Ammon's horn (tissue), 1 donor: ENCODE measurements at regions not wholly inside any gene's neighbourhood (a gene's known extent, or its start where the extent isn't known, plus 50 kb on each side); places are given as distances from the start of the nearest gene placed in this dataset.
A peak's percentile ranks its signal among the peaks of the same experiment; 100 is the strongest.

Experiments
- DNase-seq: peaks from one replicate; pipeline ENCODE4 v3.0.0-alpha.2; 2016; ENCODE audit warnings: low spot score

DNA sequence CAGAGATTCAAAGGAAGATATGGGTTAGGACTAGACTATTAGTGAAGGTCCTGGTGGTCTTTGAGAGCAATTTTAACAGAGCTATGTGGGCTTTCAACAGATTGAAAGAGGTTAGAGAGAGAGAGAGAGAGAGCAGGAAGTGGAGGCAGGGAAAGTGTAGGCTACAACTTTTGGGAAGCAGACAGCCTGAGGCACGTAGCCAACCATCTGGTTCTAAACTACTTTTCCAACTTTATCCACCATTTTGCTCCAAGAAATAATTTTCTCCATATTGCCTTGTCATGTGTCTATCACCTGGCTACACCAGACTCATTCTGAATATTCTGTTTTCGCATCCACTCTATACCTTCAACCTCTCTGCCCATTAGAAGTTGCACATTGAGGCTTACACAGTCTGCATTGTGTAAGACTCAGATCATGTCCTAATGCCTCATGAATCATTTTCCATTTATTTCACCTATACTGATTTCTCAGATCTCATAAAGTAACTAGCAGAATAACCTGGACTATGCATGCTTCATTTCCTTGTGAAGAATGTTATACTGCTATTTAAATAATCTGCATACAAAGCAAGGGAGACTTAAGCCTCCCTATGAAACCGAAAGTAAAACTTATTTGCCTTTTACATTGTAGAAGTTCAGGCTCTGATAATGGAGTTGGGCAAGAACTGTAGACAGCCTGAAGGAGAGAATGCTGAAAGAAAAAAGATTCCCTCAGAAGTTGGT is 235.6 kb downstream of the ELAVL2 start:
- DNase-seq: no peak

DNA sequence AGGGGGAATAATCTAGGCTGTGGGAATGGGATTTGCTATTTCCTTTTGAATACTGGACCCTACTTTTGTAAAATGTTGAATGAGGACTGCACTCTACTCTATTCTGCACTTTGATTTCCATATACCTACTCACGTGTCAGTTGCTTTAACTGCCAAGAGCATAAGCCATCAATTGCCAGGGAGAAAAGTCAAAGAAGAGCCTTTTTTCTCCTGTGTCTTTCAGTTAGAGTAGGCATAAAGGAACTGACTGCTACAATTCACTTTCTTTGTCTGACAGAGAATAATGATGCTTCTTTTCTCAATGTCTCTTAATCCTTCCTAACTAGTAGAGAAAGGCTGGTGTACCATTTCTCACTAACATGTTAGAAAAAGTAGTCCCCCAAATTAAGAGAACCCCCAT is 231.6 kb downstream of the ELAVL2 start:
- DNase-seq: no peak

DNA sequence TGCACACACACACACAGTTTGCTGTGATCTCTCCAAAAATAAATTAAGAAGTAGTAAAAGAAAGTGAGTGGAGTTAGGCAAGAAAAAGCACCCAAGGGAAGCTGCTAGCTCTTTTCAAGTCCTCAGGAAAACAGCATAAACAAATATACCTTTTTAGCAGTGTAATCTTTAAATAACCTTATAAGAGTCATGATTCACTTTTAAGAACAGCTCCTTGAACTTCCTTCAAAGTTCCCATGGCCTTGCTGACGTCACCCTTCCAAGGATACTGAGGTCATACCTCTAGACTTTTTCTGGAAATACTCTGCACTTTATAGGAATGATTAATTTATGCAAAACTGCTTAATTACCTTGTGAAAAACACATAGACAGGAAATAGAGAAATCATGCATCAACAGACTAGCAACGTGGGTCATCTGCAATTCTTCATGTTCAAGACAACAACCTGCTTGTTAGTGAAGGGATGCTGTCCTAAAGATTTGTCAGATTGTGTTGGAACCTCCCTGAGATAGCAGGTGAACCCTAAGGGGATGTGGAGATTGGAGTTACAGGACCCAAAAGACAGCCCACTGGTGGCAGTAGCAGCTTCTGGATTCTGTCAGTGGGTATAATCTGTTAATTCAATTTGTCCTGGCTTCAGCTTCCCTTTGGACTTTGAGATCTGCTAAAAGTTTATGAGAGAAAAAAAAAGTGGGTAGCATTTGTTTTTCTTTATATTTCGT is 229.0 kb downstream of the ELAVL2 start:
- DNase-seq: no peak

DNA sequence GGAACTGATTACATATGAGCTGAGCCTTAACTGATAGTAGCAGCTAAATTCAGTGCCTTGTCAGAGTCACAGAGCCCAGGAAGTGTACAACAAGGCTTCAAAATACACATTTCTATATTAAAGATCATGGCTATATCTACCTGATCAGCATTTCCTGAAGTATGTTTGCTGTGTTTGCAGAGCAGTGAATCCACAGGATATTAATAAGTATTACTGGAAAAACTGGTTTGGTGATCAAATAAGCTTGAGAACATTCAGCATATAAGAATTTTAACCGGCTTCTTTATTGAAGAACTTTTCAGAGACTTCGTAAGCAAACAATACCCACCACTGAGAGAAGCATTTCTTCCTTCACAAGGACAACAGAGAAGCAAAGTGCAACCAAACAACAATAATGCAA is 227.0 kb downstream of the ELAVL2 start:
- DNase-seq: no peak

DNA sequence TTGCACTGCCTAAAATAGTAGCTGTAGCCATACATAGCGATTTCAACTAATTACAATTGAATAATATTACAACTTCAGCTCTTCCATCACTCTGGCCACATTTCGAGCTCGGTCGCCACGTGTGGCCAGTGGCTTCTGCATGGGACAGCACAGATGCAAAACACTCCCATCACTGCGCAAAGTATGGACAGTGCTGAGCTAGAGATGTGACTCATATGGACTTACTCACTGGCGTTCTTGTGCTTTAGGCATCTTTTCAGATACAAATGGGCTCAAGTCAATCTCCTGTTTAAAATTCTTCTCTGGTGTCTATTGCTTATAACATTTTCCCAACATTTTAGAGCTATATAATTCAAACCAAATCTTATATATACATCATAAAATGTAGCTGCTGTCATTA is 222.7 kb downstream of the ELAVL2 start:
- no peak for DNase-seq

GRCh38 chr9:23606107-23606506 is 219.9 kb downstream of the ELAVL2 start:
- DNase-seq: no peak

DNA sequence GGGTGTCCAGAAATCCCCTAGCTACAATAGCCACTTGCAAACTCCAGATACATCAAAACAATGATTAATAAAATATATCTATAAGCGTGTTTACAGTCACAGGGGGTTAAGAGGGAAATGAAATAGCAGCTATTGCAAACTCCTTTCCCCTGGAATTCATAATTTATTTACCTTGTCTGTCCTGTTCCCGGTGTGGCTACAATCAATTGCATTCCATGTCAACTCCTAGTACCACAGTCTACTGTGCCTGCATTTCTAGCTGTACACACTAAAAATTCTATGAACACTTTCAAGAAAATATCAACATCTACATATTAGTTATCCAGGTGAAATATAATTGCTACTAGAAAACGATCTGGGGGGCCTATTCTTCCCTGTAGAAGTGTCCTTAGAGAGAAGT is 217.6 kb downstream of the ELAVL2 start:
- DNase-seq: no peak

GRCh38 chr9:23611869-23612268 is 214.2 kb downstream of the ELAVL2 start:
- DNase-seq: no peak

DNA sequence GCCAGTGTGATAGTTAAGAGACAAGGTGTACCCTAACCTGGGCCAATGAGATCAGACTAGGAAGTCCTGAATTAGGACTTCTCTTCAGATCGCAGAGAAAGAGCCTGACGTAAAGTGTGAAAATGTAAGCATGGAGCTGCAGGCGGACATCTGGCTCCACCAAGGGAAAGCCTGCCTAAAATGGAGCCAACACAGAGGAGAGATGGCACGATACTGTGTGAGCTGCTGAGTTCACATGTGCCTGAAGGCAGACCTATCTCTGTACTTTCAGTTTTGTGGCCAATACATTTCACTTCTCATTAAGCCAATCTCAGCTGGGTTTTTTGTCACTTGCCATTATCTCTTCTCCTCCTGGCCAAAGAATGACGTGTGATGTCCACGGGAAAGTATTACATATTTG is 210.5 kb downstream of the ELAVL2 start:
- DNase-seq: no peak

GRCh38 chr9:23621188-23621587 is 204.9 kb downstream of the ELAVL2 start:
- DNase-seq: no peak

DNA sequence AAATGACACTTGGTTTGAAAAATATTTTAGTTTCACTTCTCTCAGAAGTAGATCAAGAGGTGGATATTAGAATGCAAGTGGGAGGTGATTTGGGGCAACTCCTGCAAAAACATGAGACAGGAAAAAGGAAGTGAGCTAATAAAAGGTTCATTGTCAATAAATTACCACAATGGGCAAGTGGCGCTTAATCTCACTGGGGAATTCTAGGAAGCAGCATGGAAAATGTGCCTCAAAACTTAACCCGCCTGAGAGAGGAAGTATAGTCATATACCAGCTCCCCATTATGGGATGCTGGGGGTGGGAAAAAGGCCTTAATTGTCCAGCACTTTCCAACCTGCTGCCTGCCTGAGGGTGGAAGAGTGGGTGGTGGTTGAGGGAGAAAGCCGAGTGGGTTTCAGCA is 204.1 kb downstream of the ELAVL2 start:
- no peak for DNase-seq

- no peak for DNase-seq
Measured at GRCh38 chr9:23622396-23622795, 203.6 kb downstream of the ELAVL2 start.

- DNase-seq: no peak
Measured at GRCh38 chr9:23630488-23630887, 195.6 kb downstream of the ELAVL2 start.

GRCh38 chr9:23635276-23635675 is 190.8 kb downstream of the ELAVL2 start:
- DNase-seq: no peak

- peak; percentile 32 for DNase-seq
Measured at GRCh38 chr9:23636199-23636598, 189.8 kb downstream of the ELAVL2 start.

DNA sequence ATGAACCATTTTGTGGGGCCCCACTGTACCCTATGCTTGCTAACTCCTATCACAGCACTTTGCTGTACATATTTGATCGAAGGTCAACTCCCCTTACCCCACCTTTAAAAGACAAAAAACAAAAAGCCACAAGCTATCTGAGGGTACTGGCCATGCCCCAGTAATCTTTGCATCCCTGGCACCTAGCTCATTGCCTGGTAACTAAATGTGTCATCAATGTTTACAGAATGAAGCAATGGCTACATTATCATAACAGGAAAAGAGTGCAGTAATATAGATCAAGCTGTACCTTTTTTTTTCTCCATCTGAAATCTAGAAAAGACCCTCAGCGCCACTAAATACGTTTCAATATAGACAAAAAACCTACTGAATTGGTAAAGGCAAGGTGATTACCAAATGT is 188.0 kb downstream of the ELAVL2 start:
- DNase-seq: no peak

- DNase-seq: no peak
Measured at GRCh38 chr9:23638837-23639426, 187.1 kb downstream of the ELAVL2 start.
